Liver (tissue), 3 donors: ENCODE measurements at regions not wholly inside any gene's neighbourhood (a gene's known extent, or its start where the extent isn't known, plus 50 kb on each side); places are given as distances from the start of the nearest gene placed in this dataset.

Source experiments
- ATF3 ChIP-seq: IDR thresholded peaks from 2 replicates; pipeline ENCODE4 v1.6.1; 2016; ENCODE audit warnings: antibody characterized with exemption
- CTCF ChIP-seq: fragments of 150-350 bp; IDR thresholded peaks from 2 replicates; pipeline ENCODE4 v1.5.1; 2017; ENCODE audit warnings: improper control_type of control experiment, low read depth, low read length; ENCODE audit not compliant: missing input control
- GABPA ChIP-seq, 2 donors: IDR thresholded peaks in 1 of 2; conservative IDR thresholded peaks in 1 of 2; 2 replicates each; pipeline ENCODE4 v1.6.1; 2016; ENCODE audit warnings: antibody characterized with exemption in 2 of 2, mild to moderate bottlenecking in 1 of 2, moderate library complexity in 1 of 2
- HNF4G ChIP-seq: IDR thresholded peaks from 2 replicates; pipeline ENCODE4 v1.6.1; 2016; ENCODE audit warnings: antibody characterized with exemption
- JUND ChIP-seq, 2 donors: IDR thresholded peaks; 2 replicates each; pipeline ENCODE4 v1.6.1; 2016; ENCODE audit warnings: antibody characterized with exemption in 2 of 2
- MAX ChIP-seq: IDR thresholded peaks from 2 replicates; pipeline ENCODE4 v1.6.1; 2016; ENCODE audit warnings: antibody characterized with exemption
- RAD21 ChIP-seq, 2 donors: IDR thresholded peaks; 2 replicates each; pipeline ENCODE4 v1.6.1; 2016; ENCODE audit warnings: antibody characterized with exemption in 2 of 2, mild to moderate bottlenecking in 2 of 2
- REST ChIP-seq: IDR thresholded peaks from 2 replicates; pipeline ENCODE4 v1.6.1; 2016; ENCODE audit warnings: antibody characterized with exemption, mild to moderate bottlenecking
- RXRA ChIP-seq, 2 donors: IDR thresholded peaks; 2 replicates each; pipeline ENCODE4 v1.6.1; 2017 to 2018; ENCODE audit warnings: antibody characterized with exemption in 2 of 2, mild to moderate bottlenecking in 1 of 2
- YY1 ChIP-seq: IDR thresholded peaks from 2 replicates; pipeline ENCODE4 v1.6.1; 2016; ENCODE audit warnings: antibody characterized with exemption, mild to moderate bottlenecking
- donor health status: healthy.
- donor health status: healthy.

GRCh38 chr2:147133286-147133908, 711.4 kb upstream of the ACVR2A start:
- TF ChIP-seq CTCF (no peak), JUND (IDR thresholded peaks at IDR 0.05) (no peak), REST (no peak), GABPA (IDR thresholded peaks at IDR 0.05 in 1 of 2, conservative IDR thresholded peaks at IDR 0.05 in 1 of 2) (no peak), RAD21 (IDR thresholded peaks at IDR 0.05) (no peak), MAX (no peak), RXRA (IDR thresholded peaks at IDR 0.05) (no peak), YY1 (no peak), ATF3 (no peak), HNF4G (no peak)
